ENCODE measurements at regions not wholly inside any gene's neighbourhood (a gene's known extent, or its start where the extent isn't known, plus 50 kb on each side); places are given as distances from the start of the nearest gene placed in this dataset.

DNA sequence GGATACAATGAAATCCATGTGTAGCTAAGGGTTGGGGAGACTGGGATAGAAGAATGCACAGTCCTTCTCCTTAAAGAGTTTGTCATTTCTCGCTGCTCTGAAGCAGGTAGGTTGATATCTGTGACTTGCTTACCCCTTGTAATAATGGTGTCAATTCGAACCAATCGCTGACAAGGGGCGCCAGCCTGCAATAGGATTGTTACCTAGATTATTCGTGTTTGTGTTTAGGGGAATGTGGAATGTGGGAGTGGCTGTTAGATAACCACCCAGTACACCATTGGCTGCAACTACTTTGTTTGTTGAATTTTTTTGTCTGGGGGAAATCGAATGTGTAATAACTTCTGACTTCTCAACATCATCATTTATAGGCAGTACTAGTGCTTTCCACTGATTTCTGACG, 141.6 kb downstream of the LARP7 start:
- intact Hi-C loops (cut with micrococcal nuclease): no loop called here
- no peak overlapping the region for H2AFZ ChIP-seq (ENCODE audit: low read depth, low read length)
- no peaks in the 10 kb centered on the region for H3K4me1 ChIP-seq (replicated peaks in 1 of 2; ENCODE audit: control insufficient read depth in 2 of 2, insufficient read depth in 2 of 2, low read length in 2 of 2)
- in situ Hi-C loops (cut with MboI): no loop called here
- H3K4me3 ChIP-seq: no peak overlapping the region
- ChIA-PET POLR2A (no interaction called here), CTCF (ENCODE audit: low intra/inter-chr PET ratio) (no interaction called here)
- H3K4me2 ChIP-seq (ENCODE audit: insufficient read depth, low read length): no peak overlapping the region
- H3K27me3 ChIP-seq (ENCODE audit: control insufficient read depth in 2 of 2, insufficient read depth in 2 of 2, low read length in 2 of 2): peaks cover 0 to 4% of the 10 kb centered on the region in 2 experiments; a peak in 2 of 5 replicates
- H3K79me2 ChIP-seq (ENCODE audit: control insufficient read depth, insufficient read depth, low read length): no peaks in the 10 kb centered on the region
- 15% methylated on average over 7 of the region's 7 CpGs for WGBS (ENCODE audit: insufficient coverage, low coverage, missing lambda C conversion rate)
- BruUV-seq (replicated peaks): no TSS peak
- H3K9me1 ChIP-seq (ENCODE audit: control insufficient read depth, insufficient read depth, low read length): no peaks in the 10 kb centered on the region
- H3K27ac ChIP-seq (ENCODE audit: extremely low read depth, low read depth, low read length): no peak overlapping the region
- no peak; the same call in 2 of the 3 replicates for ATAC-seq
- no peak for TF ChIP-seq HNRNPLL (IDR thresholded peaks at IDR 0.05; ENCODE audit: low read depth, low read length, poor library complexity, severe bottlenecking)
- no peak for TF ChIP-seq FOXP1 (CRISPR knock-in tag; IDR thresholded peaks at IDR 0.05)
- TF ChIP-seq GTF2F1 (IDR thresholded peaks at IDR 0.05; ENCODE audit: low read depth, low read length): no peak
- TF ChIP-seq, protein P1, sequence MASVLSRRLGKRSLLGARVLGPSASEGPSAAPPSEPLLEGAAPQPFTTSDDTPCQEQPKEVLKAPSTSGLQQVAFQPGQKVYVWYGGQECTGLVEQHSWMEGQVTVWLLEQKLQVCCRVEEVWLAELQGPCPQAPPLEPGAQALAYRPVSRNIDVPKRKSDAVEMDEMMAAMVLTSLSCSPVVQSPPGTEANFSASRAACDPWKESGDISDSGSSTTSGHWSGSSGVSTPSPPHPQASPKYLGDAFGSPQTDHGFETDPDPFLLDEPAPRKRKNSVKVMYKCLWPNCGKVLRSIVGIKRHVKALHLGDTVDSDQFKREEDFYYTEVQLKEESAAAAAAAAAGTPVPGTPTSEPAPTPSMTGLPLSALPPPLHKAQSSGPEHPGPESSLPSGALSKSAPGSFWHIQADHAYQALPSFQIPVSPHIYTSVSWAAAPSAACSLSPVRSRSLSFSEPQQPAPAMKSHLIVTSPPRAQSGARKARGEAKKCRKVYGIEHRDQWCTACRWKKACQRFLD (CRISPR knock-in tag; IDR thresholded peaks at IDR 0.05): no peak
- TF ChIP-seq PML (IDR thresholded peaks at IDR 0.05; ENCODE audit: low read length): no peak
- TF ChIP-seq DIDO1 (tag; IDR thresholded peaks at IDR 0.05; ENCODE audit: low read depth): no peak
- no peak for TF ChIP-seq PHF21A (IDR thresholded peaks at IDR 0.05; ENCODE audit: borderline replicate concordance, low read depth)
- no peak for FAIRE-seq
- H3K9me3 ChIP-seq (replicated peaks; ENCODE audit: control insufficient read depth, insufficient read depth, low read depth, low read length): no peaks in the 10 kb centered on the region
- no peaks in the 10 kb centered on the region for H3K36me3 ChIP-seq (ENCODE audit: control insufficient read depth, insufficient read depth, low read length)
- no peaks in the 10 kb centered on the region for H4K20me1 ChIP-seq (replicated peaks; ENCODE audit: control insufficient read depth, insufficient read depth, low read length)
- H3K9ac ChIP-seq (ENCODE audit: insufficient read depth in 1 of 2, low read depth in 2 of 2, low read length in 2 of 2): no peak overlapping the region
- no peak for DNase-seq (ENCODE audit: extremely low read depth in 1 of 4, low spot score in 3 of 4)
